GM21576 (cell line): ENCODE measurements at regions not wholly inside any gene's neighbourhood (a gene's known extent, or its start where the extent isn't known, plus 50 kb on each side); places are given as distances from the start of the nearest gene placed in this dataset.
"Not testable (repeated sequence)": the region's sequence is repeated elsewhere in the genome, so short reads cannot be mapped to it uniquely, and the experiment has no call there.

Experiments used
- ATAC-seq: cut with Tn5 transposase; IDR thresholded peaks from one replicate; pipeline ENCODE4 v1.9.1; 2021; ENCODE audit warnings: mild to moderate bottlenecking, moderate library complexity; ENCODE audit not compliant: unreplicated experiment

GRCh38 chr4:188911707-188912106, 772.5 kb downstream of the TRIML1 start:
- no peak for ATAC-seq

GRCh38 chr4:188915175-188915574, 775.9 kb downstream of the TRIML1 start:
- ATAC-seq: no peak

- ATAC-seq: no peak
These were observed 779.5 kb downstream of the TRIML1 start for GRCh38 chr4:188918787-188919186.

DNA sequence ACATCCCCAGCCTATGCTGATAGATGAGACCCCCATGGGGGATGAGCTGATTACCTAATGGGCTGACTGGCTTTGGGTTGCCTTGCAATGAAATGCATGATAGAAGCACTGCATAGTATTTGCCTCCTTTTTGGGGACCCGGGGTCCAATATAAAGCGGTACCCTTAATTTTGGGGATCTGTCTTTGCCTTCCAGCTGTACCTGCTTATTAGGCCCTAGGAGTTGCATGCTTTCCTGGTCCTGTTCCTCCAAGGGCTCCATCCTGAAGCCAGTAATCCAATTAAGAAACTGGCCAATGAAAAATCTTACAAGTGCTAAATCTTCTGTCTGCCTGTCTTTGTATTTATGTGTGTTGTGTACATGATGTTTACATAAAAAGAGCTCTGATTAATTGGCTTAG, 791.6 kb downstream of the TRIML1 start:
- ATAC-seq: no peak

DNA sequence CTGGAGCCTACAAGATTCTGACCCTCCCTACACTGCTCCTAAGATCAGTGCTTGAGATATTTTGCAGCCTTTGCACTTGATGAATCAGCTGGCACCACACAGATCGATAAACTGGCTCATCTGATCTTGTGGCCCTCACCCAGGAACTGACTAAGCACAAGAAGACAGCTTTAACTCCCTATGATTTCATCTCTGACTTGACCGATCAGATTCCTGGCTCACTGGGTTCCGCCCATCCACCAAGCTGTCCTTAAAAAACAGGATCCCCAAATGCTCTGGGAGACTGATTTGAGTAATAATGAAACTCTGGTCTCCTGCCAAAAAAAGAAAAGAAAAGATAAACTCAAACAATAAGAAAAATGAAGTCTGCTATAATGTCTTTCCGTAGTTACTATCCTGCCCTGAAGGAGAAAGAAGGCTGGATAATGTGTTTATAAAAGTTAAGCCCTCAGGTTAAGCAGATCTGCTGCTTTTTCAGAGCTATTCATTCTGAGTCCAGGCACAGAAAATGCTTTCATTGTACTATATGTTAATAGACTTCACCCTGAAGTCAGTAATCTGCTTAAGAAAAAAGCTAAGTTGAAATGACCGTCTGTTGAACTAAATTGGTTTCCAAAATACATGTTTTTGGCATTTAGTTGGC, 795.2 kb downstream of the TRIML1 start:
- no peak for ATAC-seq

- no peak for ATAC-seq
These were observed 802.4 kb downstream of the TRIML1 start for GRCh38 chr4:188941524-188942119.

- ATAC-seq: no peak
These were observed 803.4 kb downstream of the TRIML1 start for GRCh38 chr4:188942606-188943005.

GRCh38 chr4:188949596-188949995, 810.4 kb downstream of the TRIML1 start:
- ATAC-seq: no peak

DNA sequence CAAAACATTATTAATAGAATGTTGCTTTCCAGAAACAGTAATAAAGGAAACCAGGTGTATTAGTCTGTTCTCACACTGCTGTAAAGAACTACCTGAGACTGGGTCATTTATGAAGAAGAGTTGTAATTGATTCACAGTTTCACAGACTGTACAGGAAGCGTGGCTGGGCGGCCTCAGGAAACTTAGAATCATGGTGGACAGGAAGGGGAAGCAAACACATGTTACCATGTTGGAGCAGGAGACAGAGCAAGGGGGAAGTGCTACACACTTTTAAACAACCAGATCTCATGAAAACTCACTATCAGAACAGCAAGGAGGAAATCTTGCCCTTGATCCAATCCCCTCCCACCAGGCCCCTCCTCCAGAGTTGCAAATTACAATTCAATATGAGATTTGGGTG, 815.8 kb downstream of the TRIML1 start:
- no peak for ATAC-seq

DNA sequence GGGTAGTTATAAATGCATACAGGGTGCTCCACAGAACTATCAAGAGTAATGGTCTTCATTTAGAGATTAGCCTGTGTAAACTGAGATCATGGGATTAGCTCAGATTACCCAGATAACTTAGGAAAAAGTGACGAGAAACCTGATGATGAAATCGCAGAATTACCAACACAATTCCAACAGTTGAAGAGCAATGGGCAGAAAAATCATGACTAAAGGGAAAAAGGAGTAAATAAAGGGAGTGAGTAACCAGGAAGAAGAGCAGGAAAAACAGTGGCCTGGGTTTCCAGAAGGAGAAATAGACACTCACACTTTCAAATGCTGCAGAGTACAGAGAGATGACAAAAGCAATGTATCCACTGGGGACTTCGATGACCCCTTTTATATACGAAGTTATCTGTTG, 817.3 kb downstream of the TRIML1 start:
- ATAC-seq: no peak

DNA sequence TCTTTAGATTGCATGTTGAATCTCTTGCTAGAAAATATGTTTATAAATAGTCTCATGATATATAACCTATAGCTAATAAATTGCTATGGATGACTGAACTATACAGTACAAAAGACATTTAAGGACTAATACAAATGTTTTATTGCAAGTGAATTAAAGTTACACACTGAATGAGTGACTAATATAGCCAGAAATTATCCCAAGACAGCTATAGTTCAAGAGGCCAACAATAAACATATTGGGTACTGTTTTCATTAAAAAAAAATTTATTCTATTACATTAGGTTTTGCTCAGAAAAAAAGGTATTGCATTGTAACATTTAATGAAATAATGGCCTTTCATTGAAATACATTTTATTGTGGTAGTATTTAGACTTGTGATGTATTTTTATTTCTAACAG, 819.1 kb downstream of the TRIML1 start:
- no peak for ATAC-seq

GRCh38 chr4:188959424-188959823, 820.2 kb downstream of the TRIML1 start:
- no peak for ATAC-seq

GRCh38 chr4:188960411-188961093, 821.3 kb downstream of the TRIML1 start:
- no peak for ATAC-seq

GRCh38 chr4:188971125-188971524, 831.9 kb downstream of the TRIML1 start:
- ATAC-seq: no peak

DNA sequence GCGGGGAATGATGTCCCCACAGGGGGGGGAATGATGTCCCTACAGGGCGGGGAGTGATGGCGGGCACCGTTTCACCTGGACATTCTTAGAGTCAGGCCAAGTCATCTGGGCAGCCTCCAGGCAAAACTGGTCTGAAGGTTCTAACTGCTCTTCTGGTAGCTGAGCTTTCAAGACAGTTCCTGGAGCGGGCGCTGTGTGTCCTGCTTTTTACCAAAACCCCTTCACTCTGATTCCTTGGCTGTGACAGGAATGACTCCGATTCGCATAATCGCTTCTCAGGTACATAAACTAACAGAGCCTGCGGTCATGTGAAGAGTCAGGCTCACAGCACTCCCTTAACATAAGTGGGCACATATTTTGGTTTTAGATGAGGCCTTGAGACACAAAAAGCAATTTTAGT, 836.0 kb downstream of the TRIML1 start:
- no peak for ATAC-seq

DNA sequence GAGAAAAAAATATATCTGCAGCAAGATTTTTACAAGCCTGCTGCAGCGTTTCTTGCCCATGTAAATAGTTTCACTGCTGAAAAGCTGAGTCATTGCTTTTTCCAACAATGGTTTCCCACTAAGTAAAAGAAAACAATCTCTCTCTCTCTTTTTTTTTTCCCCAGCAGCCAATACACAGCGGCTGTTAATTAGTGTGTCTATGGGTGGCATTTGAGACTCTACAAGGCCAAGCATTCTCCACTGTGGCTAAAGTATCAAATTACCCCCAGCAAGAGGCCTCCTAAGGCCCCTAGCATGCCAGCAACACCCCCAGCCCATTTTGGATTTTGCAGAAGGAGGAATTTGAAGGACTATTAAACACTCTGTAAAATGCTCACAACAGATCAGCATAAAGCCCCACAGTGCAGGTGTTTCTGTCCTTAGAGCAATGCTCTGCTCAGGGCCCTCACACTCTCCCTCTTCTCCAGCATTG, 837.4 kb downstream of the TRIML1 start:
- ATAC-seq: no peak

DNA sequence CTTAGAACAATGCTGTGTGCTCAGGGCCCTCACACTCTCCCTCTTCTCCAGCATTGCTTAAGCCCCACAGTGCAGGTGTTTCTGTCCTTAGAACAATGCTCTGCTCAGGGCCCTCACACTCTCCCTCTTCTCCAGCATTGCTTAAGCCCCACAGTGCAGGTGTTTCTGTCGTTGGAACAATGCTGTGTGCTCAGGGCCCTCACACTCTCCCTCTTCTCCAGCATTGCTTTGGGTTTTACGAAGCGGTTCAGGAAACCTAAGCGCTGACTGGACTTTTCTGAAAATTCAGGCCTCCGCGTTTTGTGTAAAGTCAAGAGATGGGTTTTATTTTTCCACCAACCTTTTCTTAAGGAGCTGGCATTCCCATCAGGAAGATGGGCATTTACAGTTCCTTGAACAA, 838.0 kb downstream of the TRIML1 start:
- ATAC-seq: not testable (repeated sequence)

- ATAC-seq: no peak
These were observed 845.3 kb downstream of the TRIML1 start for GRCh38 chr4:188984518-188984917.

- no peak for ATAC-seq
These were observed 847.0 kb downstream of the TRIML1 start for GRCh38 chr4:188986271-188986689.

DNA sequence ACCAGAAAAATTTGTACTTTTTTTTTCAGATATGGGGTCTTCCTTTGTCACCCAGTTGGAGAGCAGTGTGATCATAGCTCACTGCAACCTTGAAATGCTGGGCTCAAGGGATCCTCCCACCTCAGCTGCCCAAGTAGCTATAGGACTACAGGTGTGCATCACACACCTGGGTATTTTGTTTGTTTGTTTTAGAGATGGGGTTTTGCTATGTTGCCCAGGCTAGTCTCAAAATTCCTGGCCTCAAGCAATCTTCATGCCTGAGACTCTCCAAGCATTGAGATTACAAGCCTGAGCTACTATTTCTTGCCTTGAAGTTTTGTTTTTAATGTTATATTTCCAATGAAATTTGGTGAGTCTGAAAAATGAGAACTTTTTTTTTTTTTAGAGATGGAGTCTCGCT, 847.8 kb downstream of the TRIML1 start:
- ATAC-seq: no peak

DNA sequence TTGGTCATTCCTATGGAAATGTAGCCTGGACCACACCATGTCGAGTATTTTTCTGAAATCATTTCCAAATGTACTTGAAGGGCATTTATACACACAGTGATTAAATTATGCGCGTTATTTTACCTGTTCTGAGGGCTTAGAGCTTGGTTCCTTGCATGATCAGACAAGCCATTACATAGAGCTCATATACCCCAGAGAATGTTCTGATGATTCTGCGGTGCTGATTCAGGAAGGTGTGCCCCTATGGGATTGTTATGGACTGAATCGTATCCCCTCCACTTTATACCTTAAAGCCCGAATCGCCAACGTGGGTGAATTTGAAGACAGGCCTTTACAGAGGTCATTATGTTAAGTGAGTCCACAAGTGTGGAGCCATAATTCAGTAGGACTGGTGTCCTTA, 848.9 kb downstream of the TRIML1 start:
- ATAC-seq: no peak

DNA sequence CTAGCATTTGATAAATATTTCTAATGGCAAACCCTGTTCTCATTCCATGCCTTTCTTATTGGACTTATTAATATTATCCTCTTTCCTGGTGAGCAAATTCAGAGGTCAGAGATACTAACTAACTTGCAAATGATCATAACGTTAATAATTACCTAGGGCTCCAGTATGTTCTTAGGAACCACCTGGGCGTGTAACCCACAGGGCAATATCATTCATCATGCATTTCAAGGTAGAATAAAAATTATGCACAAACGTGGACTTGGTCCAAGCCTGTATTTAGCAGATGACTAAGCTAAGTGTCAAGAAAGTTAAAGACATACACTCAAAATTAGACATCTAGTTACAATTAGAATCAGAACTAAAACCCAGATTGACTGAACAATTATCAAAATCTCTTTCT, 850.1 kb downstream of the TRIML1 start:
- ATAC-seq: no peak
